ENCODE measurements at regions not wholly inside any gene's neighbourhood (a gene's known extent, or its start where the extent isn't known, plus 50 kb on each side); places are given as distances from the start of the nearest gene placed in this dataset.

GRCh38 chr20:11098888-11099287 lies 425.1 kb upstream of the JAG1 start:
- TF ChIP-seq POLR2AphosphoS5 (IDR thresholded peaks at IDR 0.05; ENCODE audit: low read depth, low read length), result no peak
- peak; percentile 31 to 54 (median 43); a peak in 5 of 6 replicates for TF ChIP-seq CTCF (IDR thresholded peaks at IDR 0.05 in 2 of 3, conservative IDR thresholded peaks at IDR 0.05 in 1 of 3; ENCODE audit: borderline replicate concordance in 1 of 3, insufficient read depth in 1 of 3, low read depth in 2 of 3, low read length in 2 of 3)
- TF ChIP-seq EZH2 (IDR thresholded peaks at IDR 0.05), result no peak
- no peak for TF ChIP-seq ZBTB33 (IDR thresholded peaks at IDR 0.05; ENCODE audit: extremely low read depth, insufficient replicate concordance, low read length)
